IMR-90 (cell line): ENCODE measurements at regions not wholly inside any gene's neighbourhood (a gene's known extent, or its start where the extent isn't known, plus 50 kb on each side); places are given as distances from the start of the nearest gene placed in this dataset.

Experiments used
- ATAC-seq: fragments of 200-7000 bp; cut with Tn5 transposase; 2 replicates; pipeline ENCODE4 v1.9.1; 2020; ENCODE audit warnings: low read depth, mild to moderate bottlenecking, moderate library complexity
- BruUV-seq: library from RNA; stranded (reverse); fragments of 400-500 nt; replicated peaks from 2 replicates; lab custom pipeline; 2021; lab: Mats Ljungman, UMichigan
- CTCF ChIA-PET: fragments of 300-600 bp; formaldehyde crosslinking; extraction: SDS; loops from one replicate; lab custom pipeline; 2021; ENCODE audit warnings: antibody characterized with exemption; lab: Yijun Ruan, JAX
- POLR2A ChIA-PET: fragments of 300-600 bp; sonication (Branson Sonifier 250); formaldehyde crosslinking; loops from one replicate; lab custom pipeline; 2022; ENCODE audit warnings: antibody characterized with exemption; ENCODE audit not compliant: unreplicated experiment; lab: Charles Lee
- DNase-seq: peaks from one replicate; pipeline ENCODE4 v3.0.0; 2013
- H2AFZ ChIP-seq: replicated peaks from 2 replicates; pipeline ENCODE3; 2013; ENCODE audit warnings: low read length, mild to moderate bottlenecking; ENCODE audit not compliant: poor library complexity
- H2AK5ac ChIP-seq: 2 replicates; pipeline ENCODE4 v1.6.1; 2013; ENCODE audit warnings: low read depth, low read length, inconsistent platforms
- H2AK9ac ChIP-seq: replicated peaks from 2 replicates; pipeline ENCODE3; 2013; ENCODE audit warnings: mild to moderate bottlenecking, low read depth, low read length, moderate library complexity; ENCODE audit not compliant: poor library complexity
- H2BK120ac ChIP-seq: 2 replicates; pipeline ENCODE4 v1.6.1; 2013; ENCODE audit warnings: low read depth, low read length, inconsistent platforms
- H2BK15ac ChIP-seq: 3 replicates; pipeline ENCODE4 v1.6.1; 2013; ENCODE audit warnings: low read depth, low read length, inconsistent platforms
- H2BK20ac ChIP-seq: 2 replicates; pipeline ENCODE4 v1.6.1; 2013; ENCODE audit warnings: low read depth, mild to moderate bottlenecking, inconsistent platforms, low read length, moderate library complexity
- H2BK5ac ChIP-seq: 2 replicates; pipeline ENCODE4 v1.6.1; 2013; ENCODE audit warnings: mild to moderate bottlenecking, low read depth, low read length, inconsistent platforms; ENCODE audit not compliant: poor library complexity, severe bottlenecking
- H3K14ac ChIP-seq: replicated peaks from 2 replicates; pipeline ENCODE4 v1.6.1; 2013; ENCODE audit warnings: low read depth, low read length, inconsistent platforms
- H3K18ac ChIP-seq: 2 replicates; pipeline ENCODE4 v1.6.1; 2013; ENCODE audit warnings: low read depth, low read length, control low read depth
- H3K23ac ChIP-seq: 2 replicates; pipeline ENCODE4 v1.6.1; 2013; ENCODE audit warnings: low read depth, low read length, inconsistent platforms
- H3K27ac ChIP-seq: 2 replicates; pipeline ENCODE4 v1.5.1; 2013; ENCODE audit warnings: mild to moderate bottlenecking, control low read depth, low read length; ENCODE audit not compliant: insufficient read depth
- H3K27me3 ChIP-seq: 2 replicates; pipeline ENCODE4 v1.6.1; 2013; ENCODE audit warnings: low read length; ENCODE audit not compliant: control insufficient read depth, insufficient read depth
- H3K36me3 ChIP-seq: 2 replicates; pipeline ENCODE4 v1.6.1; 2013; ENCODE audit warnings: low read length, mixed read lengths; ENCODE audit not compliant: control insufficient read depth, insufficient read depth
- H3K4ac ChIP-seq: 2 replicates; pipeline ENCODE4 v1.6.1; 2013; ENCODE audit warnings: low read depth, low read length, inconsistent platforms
- H3K4me1 ChIP-seq: 2 replicates; pipeline ENCODE4 v1.6.1; 2013; ENCODE audit warnings: low read length, mixed read lengths; ENCODE audit not compliant: control insufficient read depth, insufficient read depth
- H3K4me2 ChIP-seq: 2 replicates; pipeline ENCODE4 v1.6.1; 2013; ENCODE audit warnings: low read depth, mild to moderate bottlenecking, control low read depth, low read length, moderate library complexity
- H3K4me3 ChIP-seq: 2 replicates; pipeline ENCODE4 v1.5.1; 2013; ENCODE audit warnings: low read depth, mild to moderate bottlenecking, control low read depth, low read length, moderate library complexity; ENCODE audit not compliant: insufficient read depth
- H3K56ac ChIP-seq: 2 replicates; pipeline ENCODE4 v1.6.1; 2013; ENCODE audit warnings: low read length, inconsistent platforms; ENCODE audit not compliant: insufficient read depth; ENCODE audit errors: extremely low read depth
- H3K79me1 ChIP-seq, 2 experiments: 2 replicates each; pipeline ENCODE4 v1.6.1; 2013; ENCODE audit warnings: low read length in 2 of 2, inconsistent platforms in 1 of 2, low read depth in 1 of 2
- H3K9ac ChIP-seq: 2 replicates; pipeline ENCODE4 v1.6.1; 2013; ENCODE audit warnings: low read depth, low read length, control low read depth
- H3K9me1 ChIP-seq: 2 replicates; pipeline ENCODE4 v1.6.1; 2013; ENCODE audit warnings: low read length, inconsistent platforms; ENCODE audit not compliant: insufficient read depth
- H3K9me3 ChIP-seq: 2 replicates; pipeline ENCODE4 v1.6.1; 2013; ENCODE audit warnings: low read length; ENCODE audit not compliant: control insufficient read depth, insufficient read depth
- H4K20me1 ChIP-seq: 2 replicates; pipeline ENCODE4 v1.6.1; 2013; ENCODE audit warnings: low read length, inconsistent platforms; ENCODE audit not compliant: insufficient read depth
- H4K5ac ChIP-seq: 2 replicates; pipeline ENCODE4 v1.6.1; 2013; ENCODE audit warnings: mild to moderate bottlenecking, low read depth, low read length, control low read depth
- H4K8ac ChIP-seq, 2 experiments: 2 replicates each; pipeline ENCODE4 v1.6.1; 2013; ENCODE audit warnings: low read depth in 2 of 2, low read length in 2 of 2, control low read depth in 1 of 2, inconsistent platforms in 1 of 2
- H4K91ac ChIP-seq: 2 replicates; pipeline ENCODE4 v1.6.1; 2013; ENCODE audit warnings: low read depth, low read length, inconsistent platforms; ENCODE audit not compliant: insufficient read depth
- BHLHE40 ChIP-seq: fragments of 150-350 bp; IDR thresholded peaks from 2 replicates; pipeline ENCODE4 v1.6.1; 2016; ENCODE audit warnings: mild to moderate bottlenecking, low read depth, low read length
- CEBPB ChIP-seq: IDR thresholded peaks from 2 replicates; pipeline ENCODE4 v1.6.1; 2012; ENCODE audit warnings: low read depth, low read length, improper control_type of control experiment
- CHD1 ChIP-seq: IDR thresholded peaks from 2 replicates; pipeline ENCODE4 v1.6.1; 2012; ENCODE audit warnings: low read depth, low read length, improper control_type of control experiment
- FOS ChIP-seq: fragments of 150-350 bp; IDR thresholded peaks from 2 replicates; pipeline ENCODE4 v1.6.1; 2016; ENCODE audit warnings: low read depth, low read length
- MXI1 ChIP-seq: IDR thresholded peaks from 2 replicates; pipeline ENCODE4 v1.6.1; 2012; ENCODE audit warnings: low read depth, mild to moderate bottlenecking, low read length, moderate library complexity, borderline replicate concordance
- NFE2L2 ChIP-seq: fragments of 150-350 bp; IDR thresholded peaks from 2 replicates; pipeline ENCODE4 v1.6.1; 2016; ENCODE audit warnings: low read depth, mild to moderate bottlenecking, low read length
- POLR2A ChIP-seq: IDR thresholded peaks from 2 replicates; pipeline ENCODE4 v1.6.1; 2012; ENCODE audit warnings: mild to moderate bottlenecking, low read depth, low read length
- RAD21 ChIP-seq: IDR thresholded peaks from 2 replicates; pipeline ENCODE4 v1.6.1; 2012; ENCODE audit warnings: low read length, improper control_type of control experiment
- RFX5 ChIP-seq: IDR thresholded peaks from 2 replicates; pipeline ENCODE4 v1.8.0; 2012; ENCODE audit warnings: low read depth, mild to moderate bottlenecking, low read length, moderate library complexity
- WGBS, 2 experiments: methylation state at CpG; one replicate each; pipeline versions ENCODE4 v1.1.5 to v1.1.7; 2013; ENCODE audit warnings: missing lambda C conversion rate in 2 of 2; ENCODE audit not compliant: insufficient read length in 1 of 2; ENCODE audit errors: extremely low coverage in 2 of 2; 5-methylcytosine and 5-hydroxymethylcytosine counted together
- dilution Hi-C: fragments of 300-500 bp; cut with HindIII; formaldehyde crosslinking; loops from one replicate; pipeline ENCODE4 v1.14.3; 2018; ENCODE audit warnings: low sequenced_read_pairs; ENCODE audit not compliant: unreplicated experiment
- in situ Hi-C: fragments of 300-500 bp; cut with MboI; formaldehyde crosslinking; loops from 3 replicates; pipeline ENCODE4 v1.14.3; 2019; ENCODE audit warnings: low sequenced_read_pairs, inconsistent platforms, mixed read lengths
- intact Hi-C: fragments of 100-400 bp; cut with micrococcal nuclease; formaldehyde crosslinking; loops from 2 replicates; pipeline ENCODE4 v1.10.0; 2022
- TF ChIP-seq, protein P1 (sequence below): fragments of 150-350 bp; IDR thresholded peaks from 2 replicates; pipeline ENCODE4 v1.6.1; 2017; ENCODE audit warnings: mild to moderate bottlenecking, antibody characterized with exemption, low read length, low read depth
- TF ChIP-seq, protein P2 (sequence below): fragments of 150-350 bp; IDR thresholded peaks from 2 replicates; pipeline ENCODE4 v1.6.1; 2016; ENCODE audit warnings: low read depth, mild to moderate bottlenecking, low read length, moderate library complexity, borderline replicate concordance

- Histone ChIP-seq H3K4me3 (no peak overlapping the region), H4K91ac (no peak overlapping the region), H3K27ac (no peak overlapping the region), H2AK5ac (no peak overlapping the region; the same call in 1 of the 2 replicates), H2BK15ac (no peak overlapping the region), H3K9me3 (no peaks in the 10 kb centered on the region), H3K9ac (no peak overlapping the region), H2BK20ac (no peak overlapping the region), H3K27me3 (no peaks in the 10 kb centered on the region), H3K18ac (no peak overlapping the region), H3K79me1 (no peaks in the 10 kb centered on the region), H3K14ac (no peak overlapping the region), H3K36me3 (no peaks in the 10 kb centered on the region), H2BK120ac (no peak overlapping the region), H3K4me2 (no peak overlapping the region), H3K56ac (no peak overlapping the region), H2AK9ac (peak overlapping the region; percentile 51), H4K20me1 (no peaks in the 10 kb centered on the region), H3K4ac (no peak overlapping the region), H4K5ac (no peak overlapping the region), H2AFZ (no peak overlapping the region), H4K8ac (no peak overlapping the region), H3K9me1 (no peaks in the 10 kb centered on the region; the same call in 1 of the 2 replicates), H3K23ac (no peak overlapping the region), H2BK5ac (no peak overlapping the region), H3K4me1 (no peaks in the 10 kb centered on the region)
- dilution Hi-C loops: no loop called here
- BruUV-seq: no TSS peak
- ATAC-seq (no peak), DNase-seq (no peak)
- intact Hi-C loops: no loop called here
- in situ Hi-C loops: no loop called here
- ChIA-PET POLR2A (no interaction called here), CTCF (no interaction called here)
- WGBS, 2 experiments: no CpG with 5 or more reads among the region's 5 CpGs
- TF ChIP-seq, protein P1, sequence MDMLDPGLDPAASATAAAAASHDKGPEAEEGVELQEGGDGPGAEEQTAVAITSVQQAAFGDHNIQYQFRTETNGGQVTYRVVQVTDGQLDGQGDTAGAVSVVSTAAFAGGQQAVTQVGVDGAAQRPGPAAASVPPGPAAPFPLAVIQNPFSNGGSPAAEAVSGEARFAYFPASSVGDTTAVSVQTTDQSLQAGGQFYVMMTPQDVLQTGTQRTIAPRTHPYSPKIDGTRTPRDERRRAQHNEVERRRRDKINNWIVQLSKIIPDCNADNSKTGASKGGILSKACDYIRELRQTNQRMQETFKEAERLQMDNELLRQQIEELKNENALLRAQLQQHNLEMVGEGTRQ: no peak
- TF ChIP-seq RFX5 (no peak), CEBPB (no peak), RAD21 (no peak), FOS (no peak), CHD1 (no peak), POLR2A (no peak), NFE2L2 (no peak), BHLHE40 (no peak), MXI1 (no peak)
- TF ChIP-seq, protein P2, sequence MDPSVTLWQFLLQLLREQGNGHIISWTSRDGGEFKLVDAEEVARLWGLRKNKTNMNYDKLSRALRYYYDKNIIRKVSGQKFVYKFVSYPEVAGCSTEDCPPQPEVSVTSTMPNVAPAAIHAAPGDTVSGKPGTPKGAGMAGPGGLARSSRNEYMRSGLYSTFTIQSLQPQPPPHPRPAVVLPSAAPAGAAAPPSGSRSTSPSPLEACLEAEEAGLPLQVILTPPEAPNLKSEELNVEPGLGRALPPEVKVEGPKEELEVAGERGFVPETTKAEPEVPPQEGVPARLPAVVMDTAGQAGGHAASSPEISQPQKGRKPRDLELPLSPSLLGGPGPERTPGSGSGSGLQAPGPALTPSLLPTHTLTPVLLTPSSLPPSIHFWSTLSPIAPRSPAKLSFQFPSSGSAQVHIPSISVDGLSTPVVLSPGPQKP: no peak
These were observed 251.8 kb upstream of the CITED2 start for GRCh38 chr6:139625998-139626975.
